T-helper 22 cell (primary cell): ENCODE measurements at regions not wholly inside any gene's neighbourhood (a gene's known extent, or its start where the extent isn't known, plus 50 kb on each side); places are given as distances from the start of the nearest gene placed in this dataset.

Experiments
- DNase-seq: peaks from one replicate; pipeline ENCODE4 v3.0.0-alpha.2; 2020; ENCODE audit warnings: low read depth

DNA sequence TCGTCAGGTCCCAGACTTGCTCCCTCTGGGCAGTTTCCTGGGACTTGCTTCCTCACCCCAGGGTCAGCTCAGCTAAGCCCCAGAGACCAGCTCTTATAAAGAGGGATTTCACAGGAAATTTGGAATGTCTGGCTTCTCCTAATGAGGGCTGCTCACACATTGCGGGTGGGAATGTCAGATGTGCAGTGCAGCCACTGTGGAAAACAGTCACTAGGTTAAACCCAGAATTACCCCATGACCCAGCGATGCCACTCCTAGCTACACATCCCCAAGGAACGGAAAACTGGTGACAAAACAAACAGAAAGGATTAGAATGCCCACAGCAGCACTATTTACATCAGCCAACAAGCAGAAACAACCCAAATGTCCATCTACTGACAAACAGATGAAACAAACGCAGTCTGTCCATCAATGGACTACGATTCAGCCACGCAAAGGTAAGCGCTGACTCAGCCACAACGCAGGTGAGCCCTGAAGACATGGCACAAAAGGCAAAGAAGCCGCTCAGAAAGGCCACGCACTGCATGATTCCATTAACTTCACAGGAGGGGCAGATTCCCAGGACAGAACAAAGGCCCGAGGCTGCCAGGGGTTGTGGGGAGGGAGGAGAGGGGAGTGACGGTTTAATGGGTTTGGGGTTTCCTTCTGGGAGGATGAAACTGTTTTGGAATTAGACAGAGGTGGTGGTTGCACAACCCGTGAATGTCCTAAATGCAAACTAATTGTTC lies 63.0 kb downstream of the NCOR2 start:
- no peak for DNase-seq

GRCh38 chr12:124503305-124503704 lies 64.1 kb downstream of the NCOR2 start:
- no peak for DNase-seq

DNA sequence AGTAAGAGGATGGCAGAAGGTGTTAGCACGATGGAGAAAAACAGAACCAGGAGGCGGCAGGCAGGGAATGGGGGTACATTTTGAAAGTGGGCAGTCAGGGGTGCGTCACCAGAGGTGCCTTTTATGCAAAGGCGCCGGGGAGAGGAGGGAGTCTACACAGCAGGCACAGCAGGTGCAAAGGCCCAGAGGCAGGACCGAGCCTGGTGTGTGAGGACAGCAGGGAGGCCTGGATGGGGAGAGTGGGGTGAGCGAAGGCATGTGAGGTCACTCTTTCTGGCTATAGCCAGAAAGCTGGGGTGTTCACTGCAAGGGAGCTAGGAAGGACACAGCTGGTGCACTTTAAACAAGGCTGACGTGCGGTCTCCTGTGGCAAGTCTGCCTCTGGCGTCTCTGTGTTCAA lies 65.0 kb downstream of the NCOR2 start:
- DNase-seq: no peak

- DNase-seq: no peak
These were observed 65.6 kb downstream of the NCOR2 start for GRCh38 chr12:124501827-124502226.

DNA sequence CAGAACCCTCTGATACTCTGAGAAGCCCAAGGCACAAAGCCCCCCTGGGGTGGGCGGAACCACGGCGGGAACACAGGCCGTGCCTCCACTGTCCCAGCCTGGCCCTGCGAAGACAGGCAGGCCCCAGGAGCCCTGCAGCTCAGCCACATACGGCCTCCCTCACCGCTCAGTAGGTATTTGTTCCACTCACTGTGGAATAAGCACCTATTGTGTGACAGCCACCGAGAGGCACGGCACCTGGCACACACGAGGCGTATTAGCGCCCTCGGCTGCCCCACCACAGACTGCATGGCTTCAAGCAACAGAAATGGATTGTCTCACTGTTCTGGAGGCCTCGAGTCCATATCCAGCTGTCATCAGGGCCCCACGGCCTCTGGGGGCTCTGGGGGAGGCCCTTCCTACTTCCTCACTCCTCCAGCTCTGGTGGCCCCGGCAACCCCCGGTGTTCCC lies 66.3 kb downstream of the NCOR2 start:
- DNase-seq: no peak

GRCh38 chr12:124499898-124500244 lies 67.5 kb downstream of the NCOR2 start:
- DNase-seq: no peak

- no peak for DNase-seq
These were observed 68.1 kb downstream of the NCOR2 start for GRCh38 chr12:124499190-124499753.

- no peak for DNase-seq
These were observed 68.9 kb downstream of the NCOR2 start for GRCh38 chr12:124498275-124499189.

DNA sequence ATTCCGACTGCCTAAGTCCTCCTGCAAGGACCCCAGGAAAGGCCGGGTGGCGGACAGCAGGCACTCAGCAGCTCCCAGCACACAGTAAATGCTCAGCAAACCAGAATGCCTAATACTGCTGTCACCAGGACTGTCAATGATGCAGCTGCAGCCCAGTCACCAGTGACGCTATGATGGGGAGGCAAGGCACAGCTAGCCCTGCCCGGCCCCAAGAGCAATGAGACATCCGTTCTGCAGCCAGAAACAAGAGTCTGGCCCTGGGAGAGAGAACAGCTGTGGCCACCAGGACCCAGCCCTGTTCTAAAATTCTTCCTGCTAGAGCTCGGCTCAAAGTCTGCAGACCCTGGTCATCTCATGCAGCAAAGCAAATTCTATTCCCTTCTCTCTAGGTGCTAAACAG lies 69.8 kb downstream of the NCOR2 start:
- DNase-seq: no peak

DNA sequence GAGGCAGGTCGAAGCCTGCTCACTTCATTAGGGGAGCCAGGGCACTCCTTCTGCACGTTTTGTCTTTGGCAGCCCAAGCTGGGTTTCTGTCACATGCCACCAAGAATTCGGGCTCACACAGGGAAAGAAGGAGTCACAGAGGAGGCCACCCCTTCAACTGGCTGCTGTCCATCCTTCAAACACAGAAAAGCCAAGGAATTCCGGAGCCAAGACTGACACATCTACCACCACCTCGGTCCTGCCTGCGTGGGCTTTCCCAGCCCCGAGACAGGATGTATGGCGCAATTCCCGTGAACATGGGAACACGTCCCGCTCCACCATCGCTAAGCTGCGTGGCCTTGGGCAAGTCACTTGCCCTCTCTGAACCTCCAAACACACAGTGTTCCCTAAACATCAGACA lies 70.4 kb downstream of the NCOR2 start:
- no peak for DNase-seq

DNA sequence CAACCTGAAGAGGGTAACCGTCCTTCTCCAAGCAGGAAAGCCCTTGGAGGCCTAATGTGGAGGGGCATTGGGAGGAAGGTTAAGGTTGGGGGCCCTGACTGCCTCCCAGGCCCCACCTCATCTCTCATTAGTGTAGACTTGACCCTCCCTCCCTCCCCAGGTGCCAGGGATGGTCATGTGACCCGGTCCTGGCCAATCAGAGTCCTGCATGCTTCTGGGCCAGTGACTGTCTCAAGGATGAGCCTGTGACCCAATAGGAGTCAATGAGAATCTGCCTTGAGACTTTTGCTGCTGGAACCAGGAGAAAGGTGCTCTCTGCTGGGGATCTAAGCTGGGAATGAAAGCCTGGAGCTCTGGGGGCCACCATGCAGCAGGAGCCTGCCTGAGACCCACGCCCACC lies 70.8 kb downstream of the NCOR2 start:
- DNase-seq: no peak

DNA sequence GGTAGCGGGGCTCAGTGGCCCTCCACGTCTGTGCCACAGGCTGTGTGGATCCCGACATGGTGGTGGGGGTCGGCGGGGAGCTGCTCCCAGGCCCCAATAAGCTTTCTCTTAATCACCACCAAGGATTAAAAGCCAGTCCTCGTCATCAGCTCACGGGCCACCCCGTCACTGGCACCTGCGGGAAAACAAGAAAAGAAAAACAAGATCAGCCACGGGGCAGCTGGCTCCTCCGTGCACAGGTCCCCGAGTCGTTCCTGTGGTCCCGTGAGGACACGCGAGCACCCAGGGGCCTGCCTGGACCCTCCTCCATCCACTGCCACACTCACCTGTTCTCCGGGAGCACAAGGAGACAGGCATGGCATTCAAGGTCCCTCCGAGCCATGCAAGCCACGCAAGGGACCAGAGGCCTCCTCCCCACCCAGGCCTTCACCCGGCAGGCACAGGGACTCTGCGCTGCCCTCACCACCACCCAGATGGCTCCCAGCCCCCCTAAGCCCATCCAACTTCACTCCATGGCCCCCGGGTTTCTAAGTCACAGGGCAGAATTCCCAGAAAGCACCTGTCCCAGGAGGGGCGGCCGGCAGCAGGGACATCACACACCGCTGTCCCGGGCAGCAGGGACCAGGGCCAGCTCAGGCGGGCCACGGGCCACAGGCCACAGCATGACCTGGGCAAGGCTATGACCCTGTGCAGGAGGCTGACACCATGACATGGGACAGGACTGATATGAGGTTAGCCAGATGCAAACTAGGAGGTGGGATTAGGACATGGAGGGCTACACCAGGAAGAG lies 72.0 kb downstream of the NCOR2 start:
- no peak for DNase-seq

DNA sequence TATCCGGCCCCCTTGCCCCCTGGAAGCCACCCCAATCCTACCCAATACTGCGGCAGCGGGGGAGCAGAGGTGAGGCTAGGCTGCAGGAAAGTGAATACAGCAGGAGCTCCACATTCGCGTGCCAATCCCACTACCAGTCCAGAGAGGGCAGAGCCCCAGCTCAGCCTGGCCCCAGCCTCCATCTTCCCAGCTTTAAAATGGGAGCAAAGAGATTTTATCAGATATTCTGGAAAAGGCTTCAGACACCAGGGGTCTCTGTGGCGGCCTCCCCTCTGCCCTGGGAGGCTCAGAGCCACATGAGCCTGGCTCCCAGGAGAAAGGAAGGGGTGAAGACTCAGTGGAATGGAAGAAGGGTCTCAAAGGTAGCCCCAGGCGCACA lies 72.7 kb downstream of the NCOR2 start:
- DNase-seq: no peak

DNA sequence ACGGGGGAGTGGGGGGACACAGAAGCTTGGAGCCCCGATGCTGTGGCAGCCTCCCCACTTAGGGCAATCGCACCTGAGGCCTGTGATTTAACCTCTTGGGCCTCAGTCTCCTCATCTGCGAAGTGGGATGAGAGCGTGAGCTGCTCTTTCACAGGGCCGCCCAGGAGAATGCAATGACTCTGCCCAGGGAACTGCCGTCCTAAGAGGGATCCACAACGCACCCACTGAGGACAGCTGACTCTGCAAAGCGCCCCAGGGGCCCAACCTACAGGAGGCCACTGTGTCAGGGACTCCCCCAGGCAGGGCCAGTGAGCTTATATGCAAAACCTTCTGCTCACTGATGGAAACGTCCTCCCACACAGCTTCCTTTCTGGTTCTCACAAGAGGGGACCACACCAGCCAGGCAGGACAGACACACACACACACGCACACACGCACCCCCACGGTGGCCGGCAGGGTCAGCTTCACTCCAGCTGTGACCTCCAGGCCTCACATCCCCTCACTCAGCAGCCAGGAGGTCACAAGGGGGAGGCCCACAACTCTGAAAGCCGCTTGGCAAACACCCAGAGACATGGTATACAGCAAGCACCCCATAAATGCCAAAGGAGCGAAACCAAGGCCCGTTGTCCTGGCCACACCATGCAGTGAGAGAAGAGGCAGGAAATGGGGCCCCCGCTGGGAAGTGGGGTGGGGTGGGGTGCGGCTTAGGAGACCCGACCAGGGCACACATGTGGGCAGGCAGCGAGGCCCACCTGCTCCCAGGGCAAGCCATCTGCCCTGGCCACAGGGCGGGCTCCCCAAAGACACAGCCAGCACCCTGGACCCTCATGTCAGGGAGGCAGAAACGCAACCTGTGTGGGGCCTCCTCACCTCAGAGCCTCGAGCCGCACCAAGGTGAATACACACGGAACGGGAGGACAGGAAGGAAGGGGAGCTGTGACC lies 73.3 kb downstream of the NCOR2 start:
- no peak for DNase-seq

GRCh38 chr12:124492879-124493808 lies 74.3 kb downstream of the NCOR2 start:
- no peak for DNase-seq

DNA sequence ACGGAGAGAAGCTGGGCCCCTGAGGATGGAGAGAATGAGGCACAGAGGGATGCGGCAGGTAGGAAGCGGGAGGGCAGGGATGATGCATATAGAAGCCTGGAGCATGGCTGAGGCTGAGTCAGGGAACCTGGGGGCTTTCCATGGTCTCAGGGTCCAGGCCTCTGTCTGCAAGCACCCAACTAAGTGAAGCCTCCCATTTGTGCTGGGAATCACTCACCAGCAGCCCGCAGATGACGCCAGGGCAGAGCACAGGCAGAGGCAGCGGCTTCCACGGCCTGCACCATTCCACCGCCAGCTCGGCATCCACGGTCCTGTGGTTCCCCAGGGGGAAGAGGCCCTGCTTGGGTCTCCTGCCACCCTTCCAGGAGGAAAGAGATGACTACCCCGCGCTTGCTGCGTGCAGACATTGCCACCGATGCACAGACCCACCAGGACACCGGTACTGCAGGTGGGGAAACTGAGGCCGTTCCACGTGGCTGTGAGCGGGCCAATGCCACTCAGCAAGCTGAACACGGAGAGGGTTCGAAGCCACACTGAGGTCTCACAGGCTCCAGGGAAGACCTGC lies 75.5 kb downstream of the NCOR2 start:
- no peak for DNase-seq

DNA sequence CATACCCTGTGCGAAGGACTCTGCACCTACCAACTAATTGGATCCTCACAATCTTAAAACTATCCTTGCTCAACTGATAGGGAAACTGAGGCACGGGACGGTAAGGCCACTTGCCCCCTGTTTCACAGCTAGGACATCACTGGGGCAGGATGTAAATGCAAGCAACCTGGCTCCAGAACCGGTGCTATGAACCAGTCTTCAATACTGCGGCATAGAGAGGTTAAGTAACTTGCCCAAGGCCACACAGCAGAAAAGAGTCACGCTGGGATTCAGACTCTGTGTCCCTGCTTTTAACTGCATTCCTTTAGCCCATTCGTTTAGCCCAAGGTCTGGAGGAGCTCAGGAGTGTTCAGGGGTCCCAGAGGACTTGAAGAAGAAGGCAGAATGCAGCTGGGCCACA lies 76.1 kb downstream of the NCOR2 start:
- DNase-seq: no peak

GRCh38 chr12:124490584-124491305 lies 76.7 kb downstream of the NCOR2 start:
- no peak for DNase-seq
